T-helper 1 cell treated with Interleukin-12 subunit alpha and Interleukin-12 subunit beta and Interleukin-4 antibody, amounts not matched to agents 30 μg/mL and 1 μg/mL, for 36 hours (primary cell): ENCODE measurements at regions not wholly inside any gene's neighbourhood (a gene's known extent, or its start where the extent isn't known, plus 50 kb on each side); places are given as distances from the start of the nearest gene placed in this dataset.

ENCODE experiments used
- H3K27ac Mint-ChIP-seq: one replicate; pipeline ENCODE4 v1.8.0; 2021; ENCODE audit warnings: mild to moderate bottlenecking, mixed read lengths
- H3K27me3 Mint-ChIP-seq: one replicate; pipeline ENCODE4 v1.8.0; 2021; ENCODE audit warnings: low read depth, mixed read lengths
- H3K36me3 Mint-ChIP-seq: one replicate; pipeline ENCODE4 v1.8.0; 2021; ENCODE audit warnings: low read depth, mixed read lengths
- H3K4me1 Mint-ChIP-seq: one replicate; pipeline ENCODE4 v1.8.0; 2021; ENCODE audit warnings: low read depth, mixed read lengths
- H3K4me3 Mint-ChIP-seq: one replicate; pipeline ENCODE4 v1.8.0; 2021; ENCODE audit warnings: mild to moderate bottlenecking, moderate library complexity, mixed read lengths
- H3K9me3 Mint-ChIP-seq: one replicate; pipeline ENCODE4 v1.8.0; 2021; ENCODE audit warnings: mixed read lengths

GRCh38 chr4:178244785-178245184, 802.5 kb upstream of the AGA start:
- H3K4me3 Mint-ChIP-seq, result no peak overlapping the region
- H3K27ac Mint-ChIP-seq, result no peak overlapping the region
- H3K36me3 Mint-ChIP-seq, result no peaks in the 10 kb centered on the region
- H3K4me1 Mint-ChIP-seq, result no peaks in the 10 kb centered on the region
- H3K9me3 Mint-ChIP-seq, result peaks cover 12% of the 10 kb centered on the region
- H3K27me3 Mint-ChIP-seq, result no peaks in the 10 kb centered on the region

GRCh38 chr4:178255172-178255571, 812.9 kb upstream of the AGA start:
- Mint-ChIP-seq H3K27me3 (no peaks in the 10 kb centered on the region), H3K4me1 (no peaks in the 10 kb centered on the region), H3K27ac (no peak overlapping the region), H3K36me3 (no peaks in the 10 kb centered on the region), H3K9me3 (peaks cover 15% of the 10 kb centered on the region), H3K4me3 (no peak overlapping the region)

GRCh38 chr4:178258603-178259002, 816.4 kb upstream of the AGA start:
- Mint-ChIP-seq H3K27me3 (no peaks in the 10 kb centered on the region), H3K9me3 (peaks cover 12% of the 10 kb centered on the region), H3K36me3 (no peaks in the 10 kb centered on the region), H3K27ac (no peak overlapping the region), H3K4me3 (no peak overlapping the region), H3K4me1 (no peaks in the 10 kb centered on the region)

DNA sequence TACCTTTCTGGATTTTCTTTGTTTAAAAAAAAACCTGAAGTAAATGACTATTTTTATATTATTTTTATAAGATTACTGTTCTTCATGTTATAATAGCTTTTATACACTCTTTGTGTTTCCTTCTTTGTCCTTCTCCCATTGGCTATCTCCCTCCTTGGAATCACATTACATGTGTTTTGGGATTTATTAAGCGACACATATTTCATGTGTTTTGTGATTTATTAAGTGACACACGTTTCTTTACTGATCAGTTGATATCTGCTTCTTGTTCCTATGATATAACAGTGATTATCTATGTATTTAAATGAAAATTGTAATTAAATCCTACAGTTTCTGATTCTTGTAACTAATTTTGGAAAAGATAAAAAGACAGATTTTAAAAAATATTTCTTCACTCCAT, 817.3 kb upstream of the AGA start:
- no peaks in the 10 kb centered on the region for H3K27me3 Mint-ChIP-seq
- H3K4me1 Mint-ChIP-seq, result no peaks in the 10 kb centered on the region
- H3K36me3 Mint-ChIP-seq, result no peaks in the 10 kb centered on the region
- H3K27ac Mint-ChIP-seq, result no peak overlapping the region
- H3K4me3 Mint-ChIP-seq, result no peak overlapping the region
- peaks cover 8% of the 10 kb centered on the region for H3K9me3 Mint-ChIP-seq

- Mint-ChIP-seq H3K4me1 (no peaks in the 10 kb centered on the region), H3K27me3 (no peaks in the 10 kb centered on the region), H3K9me3 (peaks cover 3% of the 10 kb centered on the region), H3K27ac (no peak overlapping the region), H3K36me3 (no peaks in the 10 kb centered on the region), H3K4me3 (no peak overlapping the region)
These were observed 821.8 kb upstream of the AGA start for GRCh38 chr4:178264001-178264400.

DNA sequence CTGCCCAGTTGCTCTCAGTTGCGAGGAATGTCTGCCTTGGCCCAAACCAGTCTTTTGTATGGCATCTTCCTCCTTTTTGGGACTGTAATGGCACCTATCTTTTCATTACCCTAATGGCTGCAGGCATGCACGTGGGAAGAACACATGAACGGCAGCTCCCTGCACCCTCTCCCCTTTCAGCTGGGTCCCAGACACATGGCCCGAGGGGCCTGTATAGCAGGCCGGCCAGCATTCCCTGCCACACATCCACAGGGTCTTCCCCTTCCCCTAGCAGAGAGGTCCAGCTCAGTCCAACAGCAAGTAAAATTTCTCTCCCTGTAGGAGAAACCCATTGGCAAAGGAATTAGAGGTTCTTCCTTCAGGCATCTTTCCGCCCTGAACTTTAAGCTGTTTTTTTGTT, 829.1 kb upstream of the AGA start:
- no peaks in the 10 kb centered on the region for H3K4me1 Mint-ChIP-seq
- H3K27ac Mint-ChIP-seq, result no peak overlapping the region
- no peaks in the 10 kb centered on the region for H3K36me3 Mint-ChIP-seq
- no peak overlapping the region for H3K4me3 Mint-ChIP-seq
- H3K27me3 Mint-ChIP-seq, result no peaks in the 10 kb centered on the region
- no peaks in the 10 kb centered on the region for H3K9me3 Mint-ChIP-seq

DNA sequence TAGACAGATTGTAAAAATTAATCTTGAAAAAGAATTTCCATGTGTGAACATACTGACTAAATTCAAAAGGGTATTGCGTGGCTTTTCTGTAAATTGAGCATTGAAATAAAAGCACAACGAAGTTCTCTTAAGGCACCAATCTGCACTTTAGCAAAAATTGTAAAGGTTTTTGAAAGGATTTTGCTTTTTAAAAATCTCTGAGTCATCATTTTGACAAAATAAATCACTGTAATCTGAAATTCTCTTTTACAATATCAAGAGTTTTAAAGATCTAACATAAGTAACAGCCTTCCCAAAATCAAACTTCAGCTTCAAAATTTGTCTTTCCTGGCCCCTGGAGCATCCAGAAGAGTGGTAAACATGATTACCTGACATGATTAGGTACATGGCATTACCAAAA, 830.9 kb upstream of the AGA start:
- H3K27ac Mint-ChIP-seq, result no peak overlapping the region
- H3K4me3 Mint-ChIP-seq, result no peak overlapping the region
- no peaks in the 10 kb centered on the region for H3K36me3 Mint-ChIP-seq
- no peaks in the 10 kb centered on the region for H3K27me3 Mint-ChIP-seq
- H3K9me3 Mint-ChIP-seq, result no peaks in the 10 kb centered on the region
- H3K4me1 Mint-ChIP-seq, result no peaks in the 10 kb centered on the region

GRCh38 chr4:178275671-178276360, 833.6 kb upstream of the AGA start:
- H3K4me3 Mint-ChIP-seq, result no peak overlapping the region
- no peak overlapping the region for H3K27ac Mint-ChIP-seq
- no peaks in the 10 kb centered on the region for H3K9me3 Mint-ChIP-seq
- H3K27me3 Mint-ChIP-seq, result no peaks in the 10 kb centered on the region
- H3K36me3 Mint-ChIP-seq, result no peaks in the 10 kb centered on the region
- H3K4me1 Mint-ChIP-seq, result no peaks in the 10 kb centered on the region

- Mint-ChIP-seq H3K9me3 (no peaks in the 10 kb centered on the region), H3K27me3 (no peaks in the 10 kb centered on the region), H3K4me1 (no peaks in the 10 kb centered on the region), H3K4me3 (no peak overlapping the region), H3K27ac (no peak overlapping the region), H3K36me3 (no peaks in the 10 kb centered on the region)
These were observed 838.1 kb upstream of the AGA start for GRCh38 chr4:178280362-178280761.

- no peaks in the 10 kb centered on the region for H3K9me3 Mint-ChIP-seq
- H3K27ac Mint-ChIP-seq, result no peak overlapping the region
- no peak overlapping the region for H3K4me3 Mint-ChIP-seq
- no peaks in the 10 kb centered on the region for H3K36me3 Mint-ChIP-seq
- no peaks in the 10 kb centered on the region for H3K4me1 Mint-ChIP-seq
- H3K27me3 Mint-ChIP-seq, result no peaks in the 10 kb centered on the region
These were observed 846.2 kb upstream of the AGA start for GRCh38 chr4:178288462-178288861.

DNA sequence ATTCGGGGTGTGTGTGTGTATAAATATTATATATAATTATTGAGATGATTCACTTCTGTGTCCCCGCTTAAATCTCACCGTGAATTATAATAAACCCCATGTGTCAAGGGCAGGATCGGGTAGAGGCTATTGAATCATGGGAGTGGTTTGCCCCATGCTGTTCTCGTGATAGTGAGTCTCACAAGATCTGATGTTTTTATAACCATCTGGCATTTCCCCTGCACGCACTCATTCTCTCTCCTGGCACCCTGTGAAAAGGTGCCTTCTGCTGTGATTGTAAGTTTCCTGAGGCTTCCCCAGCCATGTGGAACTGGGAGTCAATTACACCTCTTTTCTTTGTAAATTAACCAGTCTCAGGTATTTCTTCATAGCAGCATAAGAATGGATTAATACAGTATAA, 851.4 kb upstream of the AGA start:
- no peak overlapping the region for H3K27ac Mint-ChIP-seq
- H3K27me3 Mint-ChIP-seq, result no peaks in the 10 kb centered on the region

DNA sequence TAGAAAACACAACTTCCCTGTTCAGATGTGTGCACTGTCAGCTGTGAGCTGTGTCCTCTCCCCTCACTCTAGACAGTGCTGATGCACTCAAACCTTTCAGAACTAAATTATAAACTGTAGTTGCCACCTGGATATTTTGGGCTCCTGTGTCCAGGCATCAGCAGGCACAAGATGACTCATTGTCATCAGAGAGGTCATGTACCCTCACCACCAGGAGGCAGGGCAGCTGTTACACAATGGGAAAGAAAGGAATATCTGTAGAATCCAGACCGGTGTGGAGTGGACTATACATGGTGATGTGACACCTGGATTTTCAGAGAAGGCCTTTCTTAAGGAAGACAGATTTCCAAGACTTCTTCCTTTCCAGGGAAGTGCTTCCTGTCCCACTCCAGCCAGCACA, 854.4 kb upstream of the AGA start:
- H3K27me3 Mint-ChIP-seq, result no peaks in the 10 kb centered on the region
- H3K4me3 Mint-ChIP-seq, result no peak overlapping the region
- no peaks in the 10 kb centered on the region for H3K36me3 Mint-ChIP-seq
- peaks cover 6% of the 10 kb centered on the region for H3K9me3 Mint-ChIP-seq
- no peak overlapping the region for H3K27ac Mint-ChIP-seq
- H3K4me1 Mint-ChIP-seq, result no peaks in the 10 kb centered on the region

More for the DNA sequence above, 851.4 kb upstream of the AGA start:
- H3K4me3 Mint-ChIP-seq, result no peak overlapping the region
- no peaks in the 10 kb centered on the region for H3K4me1 Mint-ChIP-seq
- H3K9me3 Mint-ChIP-seq, result peaks cover 6% of the 10 kb centered on the region
- H3K36me3 Mint-ChIP-seq, result no peaks in the 10 kb centered on the region

GRCh38 chr4:178306565-178306964, 864.3 kb upstream of the AGA start:
- no peaks in the 10 kb centered on the region for H3K27me3 Mint-ChIP-seq
- no peaks in the 10 kb centered on the region for H3K9me3 Mint-ChIP-seq
- no peaks in the 10 kb centered on the region for H3K36me3 Mint-ChIP-seq
- no peak overlapping the region for H3K27ac Mint-ChIP-seq
- no peaks in the 10 kb centered on the region for H3K4me1 Mint-ChIP-seq
- H3K4me3 Mint-ChIP-seq, result no peak overlapping the region

DNA sequence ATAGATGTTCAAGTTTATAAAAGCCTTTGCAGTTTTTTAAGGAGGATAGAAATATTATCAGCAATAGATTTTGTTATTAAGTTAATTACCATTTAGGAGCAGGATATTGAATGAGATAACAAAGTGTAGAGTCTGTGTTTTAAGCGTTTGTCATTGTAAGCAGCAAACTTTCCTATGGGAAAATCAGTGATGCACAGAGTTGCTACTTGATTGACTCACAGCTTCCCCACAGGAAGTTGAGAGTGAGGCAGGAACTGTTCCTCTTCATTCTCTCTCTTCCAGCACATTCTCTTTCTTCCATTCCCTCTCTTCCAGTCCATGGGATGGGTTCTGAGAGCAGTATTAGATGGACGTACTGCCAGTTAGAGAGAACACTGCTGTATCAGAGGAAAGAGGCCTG, 867.7 kb upstream of the AGA start:
- no peak overlapping the region for H3K4me3 Mint-ChIP-seq
- H3K9me3 Mint-ChIP-seq, result no peaks in the 10 kb centered on the region
- no peaks in the 10 kb centered on the region for H3K27me3 Mint-ChIP-seq
- H3K27ac Mint-ChIP-seq, result no peak overlapping the region
- H3K36me3 Mint-ChIP-seq, result no peaks in the 10 kb centered on the region
- no peaks in the 10 kb centered on the region for H3K4me1 Mint-ChIP-seq

DNA sequence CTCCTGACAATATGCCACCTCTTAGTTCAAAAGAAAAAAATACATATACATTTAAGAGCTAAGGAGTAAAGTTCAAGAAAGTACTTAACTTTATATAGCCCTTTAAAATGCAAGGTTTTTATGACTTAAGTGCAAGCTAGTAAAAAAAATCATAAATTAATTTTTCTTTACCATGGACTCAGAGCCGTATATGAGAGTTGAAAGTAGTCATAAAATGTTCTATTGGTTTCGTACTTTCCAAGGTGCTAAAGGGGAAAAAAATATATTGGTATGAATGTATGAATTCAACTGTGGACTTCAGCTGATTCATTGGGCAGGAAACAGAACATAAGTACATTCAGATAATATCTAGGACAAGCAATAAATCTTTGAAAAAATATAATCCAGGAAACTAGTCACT, 869.8 kb upstream of the AGA start:
- Mint-ChIP-seq H3K4me1 (no peaks in the 10 kb centered on the region), H3K27ac (no peak overlapping the region), H3K36me3 (no peaks in the 10 kb centered on the region), H3K9me3 (peaks cover under 1% of the 10 kb centered on the region), H3K4me3 (no peak overlapping the region), H3K27me3 (no peaks in the 10 kb centered on the region)

DNA sequence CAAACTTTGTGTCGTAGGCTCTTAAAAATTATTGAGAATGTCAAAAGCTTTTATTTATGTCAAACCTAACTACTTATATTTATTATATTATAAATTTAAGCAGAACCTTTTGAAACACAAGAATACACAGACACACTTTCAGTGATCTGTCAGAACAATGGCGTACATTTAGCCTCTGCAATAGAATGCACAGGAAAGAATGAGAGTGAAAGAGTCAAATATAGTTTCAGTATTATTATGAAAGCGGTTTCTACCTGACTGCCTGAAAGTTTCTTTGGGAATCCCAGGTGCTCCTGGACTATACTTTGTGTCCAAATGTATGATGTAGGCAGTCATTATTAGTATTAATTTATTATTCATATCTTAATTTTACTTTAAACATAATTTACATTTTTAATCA, 872.0 kb upstream of the AGA start:
- Mint-ChIP-seq H3K27ac (no peak overlapping the region), H3K36me3 (no peaks in the 10 kb centered on the region), H3K4me3 (no peak overlapping the region), H3K4me1 (no peaks in the 10 kb centered on the region), H3K9me3 (peaks cover 7% of the 10 kb centered on the region), H3K27me3 (no peaks in the 10 kb centered on the region)
